GM12892 (cell line): ENCODE measurements at regions not wholly inside any gene's neighbourhood (a gene's known extent, or its start where the extent isn't known, plus 50 kb on each side); places are given as distances from the start of the nearest gene placed in this dataset.

ENCODE experiments used
- POLR2A ChIP-seq: IDR thresholded peaks from 2 replicates; pipeline ENCODE4 v1.6.1; 2011; ENCODE audit warnings: low read depth, low read length, control low read depth
- POLR2AphosphoS5 ChIP-seq: IDR thresholded peaks from 2 replicates; pipeline ENCODE4 v1.6.1; 2011; ENCODE audit warnings: low read depth, low read length, control low read depth
- TAF1 ChIP-seq: IDR thresholded peaks from 2 replicates; pipeline ENCODE4 v1.6.1; 2011; ENCODE audit warnings: low read depth, mild to moderate bottlenecking, control low read depth, low read length, borderline replicate concordance

- no peak for TF ChIP-seq POLR2A
- no peak for TF ChIP-seq POLR2AphosphoS5
- no peak for TF ChIP-seq TAF1
Observed at GRCh38 chr12:107159384-107159900, 66.1 kb upstream of the CRY1 start.
